Ascending aorta (tissue), 2 donors: ENCODE measurements at regions not wholly inside any gene's neighbourhood (a gene's known extent, or its start where the extent isn't known, plus 50 kb on each side); places are given as distances from the start of the nearest gene placed in this dataset.
"Not testable (repeated sequence)": the region's sequence is repeated elsewhere in the genome, so short reads cannot be mapped to it uniquely, and the experiment has no call there.

Source experiments
- DNase-seq, 2 donors: peaks; one replicate each; pipeline ENCODE4 v3.0.0-alpha.2; 2019; ENCODE audit warnings: low spot score in 2 of 2
- H3K27ac ChIP-seq, 2 donors: fragments of 200-600 bp; sonication (generic); one replicate each; pipeline ENCODE4 v1.5.1; 2016 to 2017; ENCODE audit warnings: mild to moderate bottlenecking in 1 of 2
- H3K27me3 ChIP-seq: fragments of 200-600 bp; sonication (generic); one replicate; pipeline ENCODE4 v1.5.1; 2017
- H3K36me3 ChIP-seq, 2 donors: fragments of 200-600 bp; sonication (generic); one replicate each; pipeline ENCODE4 v1.5.1; 2016
- H3K4me1 ChIP-seq, 2 donors: fragments of 200-600 bp; sonication (generic); one replicate each; pipeline ENCODE4 v1.5.1; 2016 to 2017; ENCODE audit warnings: mild to moderate bottlenecking in 1 of 2
- H3K4me3 ChIP-seq, 2 donors: fragments of 200-600 bp; sonication (generic); one replicate each; pipeline ENCODE4 v1.5.1; 2016 to 2017; ENCODE audit warnings: mild to moderate bottlenecking in 1 of 2
- H3K9me3 ChIP-seq, 2 donors: fragments of 200-600 bp; sonication (generic); one replicate each; pipeline ENCODE4 v1.5.1; 2016
- CTCF ChIP-seq, 3 experiments: fragments of 200-600 bp in 2 of 3; fragments of 450-650 bp in 1 of 3; sonication (generic) in 2 of 3; IDR thresholded peaks; one replicate each; pipeline ENCODE4 v1.5.1; 2016 to 2019; ENCODE audit warnings: antibody characterized with exemption in 3 of 3, mild to moderate bottlenecking in 1 of 3, moderate library complexity in 1 of 3
- intact Hi-C: fragments of 100-400 bp; cut with DNase I; formaldehyde crosslinking; loops from one replicate; pipeline ENCODE4 v1.15.1; 2023

DNA sequence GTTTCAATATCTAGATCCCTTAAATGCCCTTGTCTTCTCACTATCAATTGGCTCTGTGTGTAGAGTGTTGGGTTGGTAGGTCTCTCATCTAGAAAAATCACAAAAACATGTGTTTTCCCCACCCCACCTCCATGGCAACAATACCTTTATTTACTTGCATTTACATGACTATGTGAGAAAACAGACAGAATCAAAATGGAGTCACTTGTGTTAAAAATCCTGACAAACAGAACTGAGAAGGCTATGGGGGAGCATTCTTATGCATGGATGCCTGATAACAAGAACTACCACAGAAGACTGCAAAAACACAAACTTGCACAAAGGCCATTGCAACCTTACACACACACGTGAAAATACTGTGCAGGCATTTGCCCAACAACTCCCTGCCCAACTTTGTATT, 1352.9 kb upstream of the CDH9 start:
- Histone ChIP-seq H3K27me3 (no peaks in the 10 kb centered on the region), H3K36me3 (no peaks in the 10 kb centered on the region), H3K4me3 (no peak overlapping the region), H3K27ac (no peak overlapping the region), H3K9me3 (no peaks in the 10 kb centered on the region), H3K4me1 (no peaks in the 10 kb centered on the region)
- TF ChIP-seq CTCF (IDR thresholded peaks at IDR 0.05): no peak
- intact Hi-C loops: no loop called here
- DNase-seq: no peak

DNA sequence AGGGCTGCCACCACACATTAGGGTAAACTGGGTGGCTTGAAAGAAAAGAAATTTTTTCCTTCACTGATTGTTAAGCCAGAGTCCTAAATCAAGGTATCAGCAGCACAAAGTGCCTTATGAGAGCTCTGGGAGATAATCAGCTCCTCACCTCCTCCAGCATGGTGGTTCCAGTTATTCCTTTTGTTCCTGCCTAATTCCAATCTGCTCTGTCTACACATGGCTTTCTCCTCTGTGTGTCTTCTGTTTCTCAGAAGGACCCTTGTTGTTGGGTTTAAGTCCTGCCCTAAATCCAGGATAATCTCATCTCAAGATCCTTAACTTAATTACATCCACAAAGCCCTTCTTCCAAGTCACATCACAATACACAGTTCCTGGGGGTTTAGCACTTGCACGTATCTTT, 1352.0 kb upstream of the CDH9 start:
- TF ChIP-seq CTCF (IDR thresholded peaks at IDR 0.05): no peak
- H3K36me3 ChIP-seq: no peaks in the 10 kb centered on the region
- H3K27ac ChIP-seq: no peak overlapping the region
- no peak overlapping the region for H3K4me3 ChIP-seq
- no peaks in the 10 kb centered on the region for H3K9me3 ChIP-seq
- no peaks in the 10 kb centered on the region for H3K27me3 ChIP-seq
- intact Hi-C loops: no loop called here
- H3K4me1 ChIP-seq: no peaks in the 10 kb centered on the region
- no peak for DNase-seq

DNA sequence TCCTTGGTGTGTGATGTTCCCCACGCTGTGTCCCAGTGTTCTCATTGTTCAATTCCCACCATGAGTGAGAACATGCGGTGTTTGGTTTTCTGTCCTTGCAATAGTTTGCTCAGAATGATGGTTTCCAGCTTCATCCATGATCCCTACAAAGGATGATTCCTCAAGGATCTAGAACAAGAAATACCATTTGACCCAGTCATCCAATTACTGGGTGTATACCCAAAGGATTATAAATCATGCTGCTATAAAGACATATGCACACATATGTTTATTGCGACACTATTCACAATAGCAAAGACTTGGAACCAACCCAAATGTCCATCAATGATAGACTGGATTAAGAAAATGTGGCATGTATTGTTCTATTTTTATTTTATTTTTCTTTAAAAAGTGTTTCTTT, 1351.3 kb upstream of the CDH9 start:
- intact Hi-C loops, DNase-seq, H3K4me3 ChIP-seq, H3K27me3 ChIP-seq, H3K4me1 ChIP-seq, H3K36me3 ChIP-seq, H3K27ac ChIP-seq, H3K9me3 ChIP-seq: not testable (repeated sequence)

GRCh38 chr5:28388428-28388827, 1350.0 kb upstream of the CDH9 start:
- Histone ChIP-seq H3K27me3 (no peaks in the 10 kb centered on the region), H3K4me1 (no peaks in the 10 kb centered on the region), H3K27ac (no peak overlapping the region), H3K4me3 (no peak overlapping the region), H3K36me3 (no peaks in the 10 kb centered on the region), H3K9me3 (no peaks in the 10 kb centered on the region)
- no peak for TF ChIP-seq CTCF (IDR thresholded peaks at IDR 0.05)
- intact Hi-C loops: no loop called here
- DNase-seq: no peak

DNA sequence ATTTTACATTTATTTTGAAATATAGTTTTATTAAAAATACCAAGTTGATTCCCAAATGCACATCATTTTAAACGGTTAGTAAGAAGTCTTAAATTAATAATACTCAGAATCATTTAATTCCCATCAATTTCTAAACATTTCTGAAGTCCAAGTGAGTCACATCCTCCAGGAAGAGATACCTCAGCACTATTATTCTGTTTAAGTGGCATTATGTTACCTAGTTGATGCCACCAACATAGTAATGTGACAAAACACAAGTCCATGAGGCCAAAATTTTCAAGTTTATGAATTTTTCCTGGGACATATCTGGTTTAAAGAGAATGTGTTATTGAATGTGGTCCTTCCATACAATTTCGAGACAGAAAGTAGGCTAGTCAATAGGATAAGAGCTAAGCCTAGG, 1348.3 kb upstream of the CDH9 start:
- no peaks in the 10 kb centered on the region for H3K27me3 ChIP-seq
- DNase-seq: no peak
- intact Hi-C loops: no loop called here
- H3K4me3 ChIP-seq: no peak overlapping the region
- H3K4me1 ChIP-seq: no peaks in the 10 kb centered on the region
- TF ChIP-seq CTCF (IDR thresholded peaks at IDR 0.05): no peak
- no peak overlapping the region for H3K27ac ChIP-seq
- H3K9me3 ChIP-seq: no peaks in the 10 kb centered on the region
- no peaks in the 10 kb centered on the region for H3K36me3 ChIP-seq

DNA sequence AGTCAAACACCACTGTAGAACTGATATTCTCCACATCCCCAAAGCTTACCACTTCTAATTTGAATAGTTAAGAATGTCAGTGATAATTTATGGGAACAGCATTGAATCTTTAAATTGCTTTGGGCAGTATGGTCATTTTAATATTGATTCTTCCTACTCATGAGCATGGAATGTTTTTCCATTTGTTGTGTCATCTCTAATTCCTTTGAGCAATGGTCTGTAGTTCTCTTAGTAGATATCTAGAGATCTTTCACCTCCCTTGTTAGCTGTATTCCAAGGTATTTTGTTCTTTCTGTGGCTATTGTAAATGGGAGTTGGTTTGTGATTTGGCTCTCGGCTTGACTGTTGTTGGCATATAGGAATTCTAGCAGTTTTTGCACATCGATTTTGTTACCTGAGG, 1341.8 kb upstream of the CDH9 start:
- Histone ChIP-seq H3K36me3 (no peaks in the 10 kb centered on the region), H3K9me3 (no peaks in the 10 kb centered on the region), H3K27me3 (no peaks in the 10 kb centered on the region), H3K4me3 (no peak overlapping the region), H3K4me1 (no peaks in the 10 kb centered on the region), H3K27ac (no peak overlapping the region)
- DNase-seq: no peak
- intact Hi-C loops: no loop called here
- no peak for TF ChIP-seq CTCF (IDR thresholded peaks at IDR 0.05)
